Progenitor cell of endocrine pancreas (in vitro differentiated cells): ENCODE measurements at regions not wholly inside any gene's neighbourhood (a gene's known extent, or its start where the extent isn't known, plus 50 kb on each side); places are given as distances from the start of the nearest gene placed in this dataset.

Experiments
- DNase-seq: peaks from one replicate; pipeline ENCODE4 v3.0.0; 2021; ENCODE audit warnings: low spot score; ENCODE audit not compliant: unreplicated experiment
- H3K27ac Mint-ChIP-seq: 2 replicates; pipeline ENCODE4 v1.8.0; 2021; ENCODE audit warnings: mild to moderate bottlenecking, moderate library complexity, mixed read lengths
- H3K27me3 Mint-ChIP-seq: 2 replicates; pipeline ENCODE4 v1.8.0; 2021; ENCODE audit warnings: mixed read lengths
- H3K36me3 Mint-ChIP-seq: 2 replicates; pipeline ENCODE4 v1.8.0; 2022; ENCODE audit warnings: mixed read lengths; ENCODE audit not compliant: insufficient read depth
- H3K4me1 Mint-ChIP-seq: 2 replicates; pipeline ENCODE4 v1.8.0; 2021; ENCODE audit warnings: low read depth, mixed read lengths
- H3K4me3 Mint-ChIP-seq: 2 replicates; pipeline ENCODE4 v1.8.0; 2021; ENCODE audit warnings: low read depth, mild to moderate bottlenecking, moderate library complexity, mixed read lengths
- H3K9me3 Mint-ChIP-seq: 2 replicates; pipeline ENCODE4 v1.8.0; 2021; ENCODE audit warnings: low read depth, mixed read lengths
- TF ChIP-seq, protein P1 (sequence below): fragments of 200-600 bp; sonication (generic); IDR thresholded peaks from one replicate; pipeline ENCODE4 v1.5.0; 2021; ENCODE audit warnings: antibody characterized with exemption, mild to moderate bottlenecking; ENCODE audit not compliant: unreplicated experiment

DNA sequence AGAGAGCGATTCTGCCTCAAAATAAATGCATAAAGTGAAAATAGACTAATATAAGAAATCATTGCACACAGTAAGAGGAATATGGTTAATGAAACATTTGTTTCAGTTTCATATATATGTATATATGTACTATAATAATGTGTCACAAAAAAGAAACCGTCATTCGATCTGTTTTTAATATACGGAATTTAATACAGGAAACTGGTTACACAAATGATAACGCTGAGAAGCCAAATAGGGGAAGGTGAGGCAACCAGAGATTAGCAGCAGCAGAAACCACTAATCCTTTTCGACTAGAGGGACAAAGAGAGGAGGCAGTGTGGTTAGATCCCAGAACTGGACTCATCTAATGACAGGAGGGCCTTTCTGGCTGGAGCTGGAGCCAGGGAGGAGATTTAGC, 64.2 kb upstream of the GREB1L start:
- Mint-ChIP-seq H3K9me3 (no peaks in the 10 kb centered on the region), H3K36me3 (no peaks in the 10 kb centered on the region), H3K27ac (no peak overlapping the region), H3K4me3 (no peak overlapping the region), H3K4me1 (no peaks in the 10 kb centered on the region), H3K27me3 (peaks cover 3% of the 10 kb centered on the region)
- no peak for DNase-seq
- TF ChIP-seq, protein P1, sequence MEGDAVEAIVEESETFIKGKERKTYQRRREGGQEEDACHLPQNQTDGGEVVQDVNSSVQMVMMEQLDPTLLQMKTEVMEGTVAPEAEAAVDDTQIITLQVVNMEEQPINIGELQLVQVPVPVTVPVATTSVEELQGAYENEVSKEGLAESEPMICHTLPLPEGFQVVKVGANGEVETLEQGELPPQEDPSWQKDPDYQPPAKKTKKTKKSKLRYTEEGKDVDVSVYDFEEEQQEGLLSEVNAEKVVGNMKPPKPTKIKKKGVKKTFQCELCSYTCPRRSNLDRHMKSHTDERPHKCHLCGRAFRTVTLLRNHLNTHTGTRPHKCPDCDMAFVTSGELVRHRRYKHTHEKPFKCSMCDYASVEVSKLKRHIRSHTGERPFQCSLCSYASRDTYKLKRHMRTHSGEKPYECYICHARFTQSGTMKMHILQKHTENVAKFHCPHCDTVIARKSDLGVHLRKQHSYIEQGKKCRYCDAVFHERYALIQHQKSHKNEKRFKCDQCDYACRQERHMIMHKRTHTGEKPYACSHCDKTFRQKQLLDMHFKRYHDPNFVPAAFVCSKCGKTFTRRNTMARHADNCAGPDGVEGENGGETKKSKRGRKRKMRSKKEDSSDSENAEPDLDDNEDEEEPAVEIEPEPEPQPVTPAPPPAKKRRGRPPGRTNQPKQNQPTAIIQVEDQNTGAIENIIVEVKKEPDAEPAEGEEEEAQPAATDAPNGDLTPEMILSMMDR: no peak

DNA sequence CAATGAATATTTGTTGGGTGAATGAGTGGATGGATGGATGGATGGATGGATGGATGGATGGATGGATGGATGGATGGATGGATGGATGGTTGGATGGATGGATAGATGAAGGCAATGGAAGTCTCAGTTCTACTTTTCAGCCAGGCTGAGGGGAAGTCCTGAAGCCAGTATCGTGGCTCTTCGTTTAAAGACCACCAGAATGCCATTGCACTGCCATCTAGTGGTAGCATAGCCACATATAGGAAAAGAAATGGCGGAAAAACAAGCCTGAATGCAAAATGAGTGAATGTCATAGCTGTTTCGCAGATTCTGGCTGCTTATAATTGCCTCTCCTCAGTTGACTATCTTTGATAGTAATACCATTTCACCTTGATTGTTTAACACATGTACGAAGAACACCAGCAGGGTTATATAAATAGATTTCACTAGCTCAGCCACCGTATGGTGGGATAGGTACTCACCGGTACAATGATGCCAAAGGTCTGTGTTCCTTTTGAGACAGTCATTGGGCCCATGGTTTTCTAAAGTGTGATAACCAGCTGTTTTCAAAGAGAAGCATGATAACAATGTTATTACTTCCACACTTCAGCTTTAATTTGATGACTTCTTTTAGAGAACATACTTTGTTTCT, 62.3 kb upstream of the GREB1L start:
- no peaks in the 10 kb centered on the region for H3K9me3 Mint-ChIP-seq
- peaks cover 3% of the 10 kb centered on the region for H3K27me3 Mint-ChIP-seq
- no peak overlapping the region for H3K27ac Mint-ChIP-seq
- H3K4me3 Mint-ChIP-seq: no peak overlapping the region
- no peaks in the 10 kb centered on the region for H3K4me1 Mint-ChIP-seq
- TF ChIP-seq, protein P1: peak; percentile 75
- DNase-seq: peak; percentile 22
- no peaks in the 10 kb centered on the region for H3K36me3 Mint-ChIP-seq

DNA sequence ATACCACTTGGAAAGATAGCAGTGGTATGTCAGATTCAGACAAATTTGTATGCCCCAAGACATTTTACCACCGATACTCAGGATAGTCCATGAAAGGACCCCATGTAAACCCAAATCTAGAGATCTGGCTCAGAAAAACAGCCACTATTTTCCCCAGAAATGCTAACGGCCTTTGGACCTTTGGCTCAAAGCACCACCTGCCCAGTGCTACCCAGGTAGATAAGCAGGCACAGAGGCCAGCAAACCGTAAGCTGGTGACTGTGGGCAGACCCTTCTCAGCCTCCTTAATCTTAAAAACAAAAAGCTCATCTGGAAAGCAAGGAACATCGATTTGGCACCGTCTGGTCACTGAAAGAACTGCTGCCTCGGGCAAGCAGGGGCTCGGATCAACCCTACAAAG, 61.4 kb upstream of the GREB1L start:
- H3K4me1 Mint-ChIP-seq: no peaks in the 10 kb centered on the region

DNA sequence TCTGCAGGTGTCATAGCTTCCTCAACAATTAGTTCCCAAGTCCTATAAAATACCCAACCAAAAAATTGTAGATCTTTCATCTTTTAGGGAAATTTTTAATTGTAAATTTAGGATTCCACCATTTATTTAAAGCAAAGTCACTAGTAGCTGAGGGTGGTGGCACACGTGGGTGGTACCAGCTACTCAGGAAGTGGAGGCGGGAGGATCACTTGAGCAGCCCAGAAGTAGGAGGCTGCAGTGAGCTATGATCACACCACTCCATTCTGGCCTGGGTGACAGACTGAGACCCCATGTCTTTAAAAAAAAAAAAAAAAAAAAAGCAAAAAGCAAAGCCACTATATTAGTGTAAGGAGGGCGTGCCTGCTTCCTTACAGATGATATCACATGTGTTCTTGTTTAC, 60.3 kb upstream of the GREB1L start:
- TF ChIP-seq, protein P1: no peak
- DNase-seq: no peak
- Mint-ChIP-seq H3K27ac (no peak overlapping the region), H3K4me1 (no peaks in the 10 kb centered on the region), H3K9me3 (no peaks in the 10 kb centered on the region), H3K4me3 (no peak overlapping the region), H3K36me3 (no peaks in the 10 kb centered on the region), H3K27me3 (peaks cover 3% of the 10 kb centered on the region)

More for the DNA sequence above, 61.4 kb upstream of the GREB1L start:
- no peaks in the 10 kb centered on the region for H3K36me3 Mint-ChIP-seq
- DNase-seq: no peak
- no peaks in the 10 kb centered on the region for H3K9me3 Mint-ChIP-seq
- TF ChIP-seq, protein P1: no peak
- H3K4me3 Mint-ChIP-seq: no peak overlapping the region
- H3K27ac Mint-ChIP-seq: no peak overlapping the region
- H3K27me3 Mint-ChIP-seq: peaks cover 3% of the 10 kb centered on the region

DNA sequence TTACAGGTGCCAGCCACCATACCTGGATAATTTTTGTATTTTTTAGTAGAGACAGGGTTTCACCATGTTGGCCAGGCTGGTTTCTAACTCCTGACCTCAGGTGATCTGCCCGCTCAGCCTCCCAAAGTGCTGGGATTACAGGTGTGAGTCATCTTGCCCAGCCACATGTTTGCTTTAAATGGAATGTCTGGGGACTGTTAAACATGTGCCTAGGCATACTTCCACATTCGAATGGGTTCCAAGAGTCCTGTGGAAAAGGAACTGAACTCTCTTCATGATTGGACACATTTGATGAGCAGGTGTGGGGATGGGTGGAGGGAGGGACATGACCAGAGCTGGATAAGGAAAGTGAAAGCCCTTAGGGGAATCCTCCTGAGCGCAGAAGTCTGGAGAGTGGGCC, 58.4 kb upstream of the GREB1L start:
- H3K4me3 Mint-ChIP-seq: no peak overlapping the region
- TF ChIP-seq, protein P1: no peak
- H3K27ac Mint-ChIP-seq: no peak overlapping the region

More for the DNA sequence above, 58.4 kb upstream of the GREB1L start:
- no peaks in the 10 kb centered on the region for H3K36me3 Mint-ChIP-seq
- peaks cover 3% of the 10 kb centered on the region for H3K27me3 Mint-ChIP-seq
- DNase-seq: no peak
- no peaks in the 10 kb centered on the region for H3K4me1 Mint-ChIP-seq
- H3K9me3 Mint-ChIP-seq: no peaks in the 10 kb centered on the region
